HUES6 (cell line): ENCODE measurements at regions not wholly inside any gene's neighbourhood (a gene's known extent, or its start where the extent isn't known, plus 50 kb on each side); places are given as distances from the start of the nearest gene placed in this dataset.

Experiments used
- H3K27ac ChIP-seq: 2 replicates; pipeline ENCODE4 v1.7.0; 2013; ENCODE audit warnings: low read depth, mild to moderate bottlenecking, low read length, inconsistent platforms
- H3K27me3 ChIP-seq: 2 replicates; pipeline ENCODE4 v1.6.1; 2013; ENCODE audit warnings: low read length; ENCODE audit not compliant: control insufficient read depth, insufficient read depth
- H3K36me3 ChIP-seq: 2 replicates; pipeline ENCODE4 v1.6.1; 2013; ENCODE audit warnings: low read length; ENCODE audit not compliant: control insufficient read depth, insufficient read depth
- H3K4me1 ChIP-seq: 2 replicates; pipeline ENCODE4 v1.6.1; 2013; ENCODE audit warnings: low read length; ENCODE audit not compliant: control insufficient read depth, insufficient read depth
- H3K4me3 ChIP-seq: 2 replicates; pipeline ENCODE4 v1.5.1; 2013; ENCODE audit warnings: low read depth, low read length
- H3K9ac ChIP-seq: one replicate; pipeline ENCODE4 v1.6.1; 2013; ENCODE audit warnings: mild to moderate bottlenecking, low read length
- H3K9me3 ChIP-seq: 2 replicates; pipeline ENCODE4 v1.6.1; 2013; ENCODE audit warnings: low read depth, low read length; ENCODE audit not compliant: control insufficient read depth, insufficient read depth

- H3K9ac ChIP-seq, result no peak overlapping the region
- no peaks in the 10 kb centered on the region for H3K27me3 ChIP-seq
- no peak overlapping the region for H3K4me3 ChIP-seq
- no peak overlapping the region for H3K27ac ChIP-seq
- H3K36me3 ChIP-seq, result no peaks in the 10 kb centered on the region
- no peaks in the 10 kb centered on the region for H3K9me3 ChIP-seq
- H3K4me1 ChIP-seq, result no peaks in the 10 kb centered on the region
Measured at GRCh38 chr14:81890020-81890419, 356.4 kb upstream of the SEL1L start.

- Histone ChIP-seq H3K36me3 (no peaks in the 10 kb centered on the region), H3K27ac (no peak overlapping the region), H3K4me3 (no peak overlapping the region), H3K4me1 (no peaks in the 10 kb centered on the region), H3K9me3 (peaks cover 8% of the 10 kb centered on the region; the same call in 1 of the 2 replicates), H3K27me3 (no peaks in the 10 kb centered on the region), H3K9ac (no peak overlapping the region)
Measured at GRCh38 chr14:81903477-81903876, 369.8 kb upstream of the SEL1L start.

- H3K4me1 ChIP-seq, result no peaks in the 10 kb centered on the region
- no peaks in the 10 kb centered on the region for H3K9me3 ChIP-seq
- no peaks in the 10 kb centered on the region for H3K27me3 ChIP-seq
- H3K4me3 ChIP-seq, result no peak overlapping the region
- H3K9ac ChIP-seq, result no peak overlapping the region
- H3K27ac ChIP-seq, result no peak overlapping the region
- no peaks in the 10 kb centered on the region for H3K36me3 ChIP-seq
Measured at GRCh38 chr14:81927070-81927469, 393.4 kb upstream of the SEL1L start.

- Histone ChIP-seq H3K27me3 (no peaks in the 10 kb centered on the region), H3K4me1 (no peaks in the 10 kb centered on the region), H3K27ac (no peak overlapping the region), H3K4me3 (no peak overlapping the region), H3K36me3 (no peaks in the 10 kb centered on the region), H3K9ac (no peak overlapping the region), H3K9me3 (no peaks in the 10 kb centered on the region)
Measured at GRCh38 chr14:81931828-81932227, 398.2 kb upstream of the SEL1L start.

- Histone ChIP-seq H3K9me3 (no peaks in the 10 kb centered on the region), H3K36me3 (no peaks in the 10 kb centered on the region), H3K4me3 (no peak overlapping the region)
Measured at GRCh38 chr14:81936348-81936747, 402.7 kb upstream of the SEL1L start.

GRCh38 chr14:81936902-81937301, 403.2 kb upstream of the SEL1L start:
- Histone ChIP-seq H3K4me1 (no peaks in the 10 kb centered on the region), H3K27ac (no peak overlapping the region), H3K9me3 (no peaks in the 10 kb centered on the region), H3K4me3 (no peak overlapping the region), H3K27me3 (no peaks in the 10 kb centered on the region), H3K9ac (no peak overlapping the region), H3K36me3 (no peaks in the 10 kb centered on the region)

More at GRCh38 chr14:81936348-81936747, 402.7 kb upstream of the SEL1L start:
- Histone ChIP-seq H3K9ac (no peak overlapping the region), H3K4me1 (no peaks in the 10 kb centered on the region), H3K27ac (no peak overlapping the region), H3K27me3 (no peaks in the 10 kb centered on the region)

- Histone ChIP-seq H3K4me3 (no peak overlapping the region), H3K27ac (no peak overlapping the region), H3K9ac (no peak overlapping the region), H3K36me3 (no peaks in the 10 kb centered on the region), H3K27me3 (no peaks in the 10 kb centered on the region), H3K9me3 (no peaks in the 10 kb centered on the region), H3K4me1 (no peaks in the 10 kb centered on the region)
Measured at GRCh38 chr14:81938341-81938740, 404.7 kb upstream of the SEL1L start.

GRCh38 chr14:81940651-81941050, 407.0 kb upstream of the SEL1L start:
- Histone ChIP-seq H3K9me3 (no peaks in the 10 kb centered on the region), H3K27me3 (no peaks in the 10 kb centered on the region), H3K4me1 (no peaks in the 10 kb centered on the region), H3K36me3 (no peaks in the 10 kb centered on the region), H3K4me3 (no peak overlapping the region), H3K9ac (no peak overlapping the region), H3K27ac (no peak overlapping the region)

- Histone ChIP-seq H3K4me1 (peaks cover 4% of the 10 kb centered on the region; the same call in 1 of the 2 replicates), H3K27me3 (no peaks in the 10 kb centered on the region), H3K27ac (no peak overlapping the region), H3K36me3 (no peaks in the 10 kb centered on the region), H3K4me3 (no peak overlapping the region), H3K9me3 (no peaks in the 10 kb centered on the region), H3K9ac (no peak overlapping the region)
Measured at GRCh38 chr14:81942071-81942470, 408.4 kb upstream of the SEL1L start.

GRCh38 chr14:81946375-81946774, 412.7 kb upstream of the SEL1L start:
- H3K4me3 ChIP-seq, result no peak overlapping the region
- no peak overlapping the region for H3K9ac ChIP-seq
- H3K27ac ChIP-seq, result no peak overlapping the region
- H3K9me3 ChIP-seq, result no peaks in the 10 kb centered on the region
- no peaks in the 10 kb centered on the region for H3K36me3 ChIP-seq
- H3K4me1 ChIP-seq, result peaks cover 5% of the 10 kb centered on the region; the same call in 1 of the 2 replicates
- no peaks in the 10 kb centered on the region for H3K27me3 ChIP-seq

- no peak overlapping the region for H3K4me3 ChIP-seq
- H3K27ac ChIP-seq, result no peak overlapping the region
- no peaks in the 10 kb centered on the region for H3K27me3 ChIP-seq
- no peaks in the 10 kb centered on the region for H3K9me3 ChIP-seq
- peaks cover 5% of the 10 kb centered on the region; the same call in 1 of the 2 replicates for H3K4me1 ChIP-seq
- H3K9ac ChIP-seq, result no peak overlapping the region
- no peaks in the 10 kb centered on the region for H3K36me3 ChIP-seq
Measured at GRCh38 chr14:81946834-81947798, 413.5 kb upstream of the SEL1L start.
